ENCODE measurements at regions not wholly inside any gene's neighbourhood (a gene's known extent, or its start where the extent isn't known, plus 50 kb on each side); places are given as distances from the start of the nearest gene placed in this dataset.

- DNase-seq (ENCODE audit: low read depth): no peak
- TF ChIP-seq, protein P1, sequence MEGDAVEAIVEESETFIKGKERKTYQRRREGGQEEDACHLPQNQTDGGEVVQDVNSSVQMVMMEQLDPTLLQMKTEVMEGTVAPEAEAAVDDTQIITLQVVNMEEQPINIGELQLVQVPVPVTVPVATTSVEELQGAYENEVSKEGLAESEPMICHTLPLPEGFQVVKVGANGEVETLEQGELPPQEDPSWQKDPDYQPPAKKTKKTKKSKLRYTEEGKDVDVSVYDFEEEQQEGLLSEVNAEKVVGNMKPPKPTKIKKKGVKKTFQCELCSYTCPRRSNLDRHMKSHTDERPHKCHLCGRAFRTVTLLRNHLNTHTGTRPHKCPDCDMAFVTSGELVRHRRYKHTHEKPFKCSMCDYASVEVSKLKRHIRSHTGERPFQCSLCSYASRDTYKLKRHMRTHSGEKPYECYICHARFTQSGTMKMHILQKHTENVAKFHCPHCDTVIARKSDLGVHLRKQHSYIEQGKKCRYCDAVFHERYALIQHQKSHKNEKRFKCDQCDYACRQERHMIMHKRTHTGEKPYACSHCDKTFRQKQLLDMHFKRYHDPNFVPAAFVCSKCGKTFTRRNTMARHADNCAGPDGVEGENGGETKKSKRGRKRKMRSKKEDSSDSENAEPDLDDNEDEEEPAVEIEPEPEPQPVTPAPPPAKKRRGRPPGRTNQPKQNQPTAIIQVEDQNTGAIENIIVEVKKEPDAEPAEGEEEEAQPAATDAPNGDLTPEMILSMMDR (conservative IDR thresholded peaks at IDR 0.05; ENCODE audit: low read depth, low read length): no peak
- H3K4me3 ChIP-seq (ENCODE audit: low read depth, low read length): no peak overlapping the region
These were observed 1325.1 kb downstream of the SLC16A7 start for GRCh38 chr12:60920841-60921495.

DNA sequence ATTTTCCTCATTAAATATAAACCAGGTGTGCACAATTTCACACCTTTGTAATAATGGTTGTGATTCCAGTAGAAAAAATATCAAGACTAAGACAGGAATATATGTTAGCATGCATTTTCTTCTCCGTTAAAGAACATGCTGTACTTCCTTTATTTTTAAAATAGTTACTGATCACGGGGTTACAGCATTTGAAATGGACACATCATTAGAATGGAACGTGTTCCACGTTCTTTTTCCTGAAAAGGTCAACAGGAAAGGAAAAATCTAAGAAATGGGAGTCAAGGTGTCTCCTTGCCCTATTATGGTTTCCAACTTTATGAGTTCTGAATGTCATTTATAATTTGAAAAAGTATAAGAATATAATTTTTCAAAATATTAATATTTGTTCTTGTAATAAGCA is 1325.7 kb downstream of the SLC16A7 start:
- DNase-seq (ENCODE audit: low read depth): no peak
- TF ChIP-seq, protein P1 (conservative IDR thresholded peaks at IDR 0.05; ENCODE audit: low read depth, low read length): no peak
- no peak overlapping the region for H3K4me3 ChIP-seq (ENCODE audit: low read depth, low read length)

- TF ChIP-seq, protein P1 (conservative IDR thresholded peaks at IDR 0.05; ENCODE audit: low read depth, low read length): no peak
- H3K4me3 ChIP-seq (ENCODE audit: low read depth, low read length): no peak overlapping the region
- no peak for DNase-seq (ENCODE audit: low read depth)
These were observed 1330.4 kb downstream of the SLC16A7 start for GRCh38 chr12:60926256-60926655.

DNA sequence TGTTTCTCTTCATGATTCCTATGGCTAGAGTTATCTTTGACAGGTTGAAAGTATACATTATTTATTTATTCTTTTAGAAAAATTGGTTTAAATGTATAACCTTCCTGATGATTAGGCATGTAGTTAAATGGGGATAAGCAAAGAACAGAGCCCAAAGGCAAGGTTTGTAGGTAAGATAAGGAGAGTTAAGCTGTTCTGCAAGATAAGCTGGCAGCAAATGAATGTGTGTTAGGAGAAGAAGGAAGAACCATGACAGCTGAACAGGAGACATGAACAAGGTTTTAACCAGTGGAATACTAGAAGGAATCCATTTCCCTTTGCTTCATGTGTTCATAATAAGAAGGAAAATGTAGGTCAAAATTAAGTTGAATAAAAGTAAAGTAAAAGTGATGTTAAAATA is 1330.1 kb upstream of the USP15 start:
- TF ChIP-seq, protein P1 (conservative IDR thresholded peaks at IDR 0.05; ENCODE audit: low read depth, low read length): no peak
- H3K4me3 ChIP-seq (ENCODE audit: low read depth, low read length): no peak overlapping the region
- no peak for DNase-seq (ENCODE audit: low read depth)

- no peak overlapping the region for H3K4me3 ChIP-seq (ENCODE audit: low read depth, low read length)
- TF ChIP-seq, protein P1 (conservative IDR thresholded peaks at IDR 0.05; ENCODE audit: low read depth, low read length): no peak
- DNase-seq (ENCODE audit: low read depth): no peak
These were observed 1324.0 kb upstream of the USP15 start for GRCh38 chr12:60935981-60936761.

DNA sequence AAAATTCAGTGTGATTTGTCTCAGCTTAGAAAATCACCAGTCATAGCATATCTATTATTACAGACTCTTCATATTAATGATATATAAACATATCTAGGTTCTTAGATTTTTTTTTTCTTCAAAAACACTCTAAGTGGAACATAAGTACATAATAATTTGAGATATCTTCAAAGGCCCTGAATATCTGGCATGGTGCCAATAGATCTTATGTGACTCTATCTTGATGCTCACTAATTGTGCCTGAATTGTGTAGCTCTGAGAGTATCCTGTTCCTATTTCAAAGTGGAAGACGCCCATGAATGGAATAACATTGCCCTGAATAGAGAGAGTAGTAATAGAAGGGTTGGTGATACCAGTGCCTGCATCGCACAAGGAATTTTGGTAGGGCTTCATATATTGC is 1312.7 kb upstream of the USP15 start:
- no peak for DNase-seq (ENCODE audit: low read depth)
- TF ChIP-seq, protein P1 (conservative IDR thresholded peaks at IDR 0.05; ENCODE audit: low read depth, low read length): no peak
- no peak overlapping the region for H3K4me3 ChIP-seq (ENCODE audit: low read depth, low read length)

All from epithelial cell of proximal tubule (primary cell).